ENCODE measurements at regions not wholly inside any gene's neighbourhood (a gene's known extent, or its start where the extent isn't known, plus 50 kb on each side); places are given as distances from the start of the nearest gene placed in this dataset.

GRCh38 chr6:6824381-6824780 lies 235.9 kb downstream of the LY86 start:
- TF ChIP-seq ZFP3 (CRISPR knock-in tag; IDR thresholded peaks at IDR 0.05) (no peak), POU6F1 (CRISPR knock-in tag; IDR thresholded peaks at IDR 0.05; ENCODE audit: borderline replicate concordance, low read depth) (no peak), PPARA (CRISPR knock-in tag; IDR thresholded peaks at IDR 0.05; ENCODE audit: borderline replicate concordance) (no peak), ZNF565 (CRISPR knock-in tag; conservative IDR thresholded peaks at IDR 0.05; ENCODE audit: low read depth) (no peak), ZFP30 (CRISPR knock-in tag; IDR thresholded peaks at IDR 0.05) (no peak), ESRRG (CRISPR knock-in tag; IDR thresholded peaks at IDR 0.05) (no peak), CREB5 (CRISPR knock-in tag; IDR thresholded peaks at IDR 0.05; ENCODE audit: low read depth) (no peak), ISL1 (CRISPR knock-in tag; IDR thresholded peaks at IDR 0.05) (no peak), OSR1 (CRISPR knock-in tag; IDR thresholded peaks at IDR 0.05) (no peak), ZNF8 (CRISPR knock-in tag; IDR thresholded peaks at IDR 0.05) (no peak), SNAI2 (CRISPR knock-in tag; IDR thresholded peaks at IDR 0.05) (no peak), CSRNP3 (CRISPR knock-in tag; IDR thresholded peaks at IDR 0.05) (no peak)
- no peak for ATAC-seq

GRCh38 chr6:6825193-6825784 lies 236.8 kb downstream of the LY86 start:
- TF ChIP-seq OSR1 (CRISPR knock-in tag; IDR thresholded peaks at IDR 0.05) (no peak), ZNF8 (CRISPR knock-in tag; IDR thresholded peaks at IDR 0.05) (no peak), SNAI2 (CRISPR knock-in tag; IDR thresholded peaks at IDR 0.05) (no peak), TSHZ2 (CRISPR knock-in tag; IDR thresholded peaks at IDR 0.05) (no peak), GLIS3 (CRISPR knock-in tag; IDR thresholded peaks at IDR 0.05) (no peak), ZNF565 (CRISPR knock-in tag; conservative IDR thresholded peaks at IDR 0.05; ENCODE audit: low read depth) (no peak), ZFP3 (CRISPR knock-in tag; IDR thresholded peaks at IDR 0.05) (no peak), BACH2 (CRISPR knock-in tag; IDR thresholded peaks at IDR 0.05; ENCODE audit: borderline replicate concordance) (no peak), ISL1 (CRISPR knock-in tag; IDR thresholded peaks at IDR 0.05) (no peak), CREB5 (CRISPR knock-in tag; IDR thresholded peaks at IDR 0.05; ENCODE audit: low read depth) (no peak), ESRRG (CRISPR knock-in tag; IDR thresholded peaks at IDR 0.05) (no peak), PATZ1 (CRISPR knock-in tag; IDR thresholded peaks at IDR 0.05; ENCODE audit: borderline replicate concordance) (no peak), ZFP30 (CRISPR knock-in tag; IDR thresholded peaks at IDR 0.05) (no peak), ZC3H10 (CRISPR knock-in tag; IDR thresholded peaks at IDR 0.05) (no peak), RARB (CRISPR knock-in tag; IDR thresholded peaks at IDR 0.05) (no peak), CSRNP3 (CRISPR knock-in tag; IDR thresholded peaks at IDR 0.05) (no peak)
- no peak for ATAC-seq

Measured in SK-N-SH treated with all-trans-retinoic acid at 6 μM for 48 hours (cell line).